GM23338 (cell line): ENCODE measurements at regions not wholly inside any gene's neighbourhood (a gene's known extent, or its start where the extent isn't known, plus 50 kb on each side); places are given as distances from the start of the nearest gene placed in this dataset.

Experiments used
- CREB1 ChIP-seq: fragments of 250-450 bp; sonication (Bioruptor Pico); IDR thresholded peaks from 2 replicates; pipeline ENCODE4 v1.5.0; 2020; ENCODE audit warnings: low read depth, mild to moderate bottlenecking, moderate library complexity
- CTCF ChIP-seq, 2 experiments: fragments of 200-600 bp in 1 of 2; sonication (generic) in 1 of 2; conservative IDR thresholded peaks; 2 replicates each; pipeline versions ENCODE4 v1.5.1 to v1.6.1; 2016 to 2017; ENCODE audit warnings: antibody characterized with exemption in 2 of 2, low read depth in 2 of 2, mild to moderate bottlenecking in 2 of 2, moderate library complexity in 1 of 2
- ETS1 ChIP-seq: IDR thresholded peaks from 2 replicates; pipeline ENCODE4 v1.6.1; 2016; ENCODE audit warnings: antibody characterized with exemption
- EZH2 ChIP-seq: fragments of 200-600 bp; sonication (generic); IDR thresholded peaks from one replicate; pipeline ENCODE4 v1.8.0; 2017; ENCODE audit warnings: antibody characterized with exemption, mild to moderate bottlenecking, low read depth; ENCODE audit not compliant: unreplicated experiment
- EZH2phosphoT487 ChIP-seq: fragments of 200-600 bp; sonication (generic); IDR thresholded peaks from one replicate; pipeline ENCODE4 v1.8.1; 2018; ENCODE audit warnings: antibody characterized with exemption; ENCODE audit not compliant: unreplicated experiment
- JUNB ChIP-seq: IDR thresholded peaks from one replicate; pipeline ENCODE4 v1.6.1; 2016; ENCODE audit warnings: antibody characterized with exemption; ENCODE audit not compliant: unreplicated experiment
- POLR2AphosphoS5 ChIP-seq: IDR thresholded peaks from 2 replicates; pipeline ENCODE4 v1.6.1; 2016; ENCODE audit warnings: antibody characterized with exemption, low read depth
- REST ChIP-seq: IDR thresholded peaks from one replicate; pipeline ENCODE4 v1.6.1; 2018; ENCODE audit warnings: antibody characterized with exemption; ENCODE audit not compliant: unreplicated experiment
- STAT1 ChIP-seq: IDR thresholded peaks from one replicate; pipeline ENCODE4 v1.6.1; 2016; ENCODE audit warnings: antibody characterized with exemption; ENCODE audit not compliant: unreplicated experiment

GRCh38 chrX:77061545-77061944, 385.6 kb upstream of the FGF16 start:
- TF ChIP-seq CTCF (conservative IDR thresholded peaks at IDR 0.05; ENCODE audit: low read depth in 2 of 2) (no peak), JUNB (no peak), STAT1 (no peak), POLR2AphosphoS5 (no peak), EZH2phosphoT487 (no peak), EZH2 (no peak), CREB1 (CRISPR knock-in tag) (no peak), REST (no peak), ETS1 (no peak)
